ENCODE measurements at regions not wholly inside any gene's neighbourhood (a gene's known extent, or its start where the extent isn't known, plus 50 kb on each side); places are given as distances from the start of the nearest gene placed in this dataset.

DNA sequence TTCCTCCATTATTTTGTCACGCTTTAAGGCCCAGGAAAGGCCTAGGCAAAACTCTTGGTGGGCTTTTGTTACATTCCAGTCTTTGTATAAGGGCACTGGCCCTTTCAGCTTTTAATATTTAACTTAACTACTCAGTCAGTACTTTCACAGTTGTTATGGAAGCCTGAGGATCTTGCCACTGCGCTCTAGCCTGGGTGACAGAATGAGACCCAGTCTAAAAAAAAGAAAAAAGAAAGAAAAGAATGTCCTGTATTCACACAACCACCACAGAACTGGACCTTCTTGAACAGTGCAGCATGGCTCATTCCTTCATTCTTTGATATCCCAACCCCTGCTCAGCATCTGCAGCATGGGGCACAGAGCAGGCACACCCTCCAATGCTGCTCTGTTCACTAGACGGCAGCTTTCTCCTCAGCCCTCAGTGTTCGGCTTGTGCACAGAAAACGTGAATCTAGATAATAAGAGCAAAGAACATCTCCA, 59.6 kb upstream of the EPCAM start:
- H3K9me2 ChIP-seq (replicated peaks; ENCODE audit: insufficient read depth, low read length) = no peaks in the 10 kb centered on the region
- H3K4me2 ChIP-seq (ENCODE audit: low read depth, low read length, poor library complexity, severe bottlenecking) = peak overlapping the region; percentile 52
- H2AFZ ChIP-seq (ENCODE audit: low read length) = no peak overlapping the region
- no peak overlapping the region for H3K9ac ChIP-seq (ENCODE audit: low read length)
- H3K9me3 ChIP-seq (ENCODE audit: low read length) = no peaks in the 10 kb centered on the region
- H3K27ac ChIP-seq (ENCODE audit: low read length) = no peak overlapping the region
- H3K4me1 ChIP-seq (ENCODE audit: low read length) = peaks cover 21% of the 10 kb centered on the region
- no peaks in the 10 kb centered on the region for H3K27me3 ChIP-seq (ENCODE audit: low read length)
- H4K20me1 ChIP-seq (ENCODE audit: insufficient read depth, low read depth, low read length) = no peaks in the 10 kb centered on the region
- no peak for DNase-seq
- H3K79me2 ChIP-seq (ENCODE audit: low read length) = no peaks in the 10 kb centered on the region
- H3K36me3 ChIP-seq (ENCODE audit: insufficient read depth, low read length) = no peaks in the 10 kb centered on the region
- H3K4me3 ChIP-seq (ENCODE audit: low read length) = peak overlapping the region; percentile 7; the same call in 1 of the 2 replicates

DNA sequence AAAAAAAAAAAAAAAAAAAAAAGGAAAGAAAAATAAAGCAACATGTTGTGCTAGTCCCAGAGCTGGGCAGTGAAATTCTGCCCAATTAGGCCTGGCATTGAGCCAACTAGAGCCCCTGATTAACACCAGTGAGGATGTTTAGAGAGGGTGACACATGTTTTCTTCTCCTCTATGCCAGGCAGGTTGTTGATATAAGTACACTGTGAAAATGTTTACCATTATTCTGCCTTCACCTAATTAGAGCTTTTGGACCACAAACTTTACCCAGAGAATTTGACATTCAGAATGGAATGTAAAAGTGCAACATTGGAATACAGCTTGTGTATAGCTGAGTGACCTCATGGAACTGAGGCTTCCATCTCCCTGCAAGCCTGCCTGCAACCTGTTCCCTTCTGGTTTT, 62.0 kb upstream of the EPCAM start:
- no peak overlapping the region for H3K4me2 ChIP-seq (ENCODE audit: low read depth, low read length, poor library complexity, severe bottlenecking)

DNA sequence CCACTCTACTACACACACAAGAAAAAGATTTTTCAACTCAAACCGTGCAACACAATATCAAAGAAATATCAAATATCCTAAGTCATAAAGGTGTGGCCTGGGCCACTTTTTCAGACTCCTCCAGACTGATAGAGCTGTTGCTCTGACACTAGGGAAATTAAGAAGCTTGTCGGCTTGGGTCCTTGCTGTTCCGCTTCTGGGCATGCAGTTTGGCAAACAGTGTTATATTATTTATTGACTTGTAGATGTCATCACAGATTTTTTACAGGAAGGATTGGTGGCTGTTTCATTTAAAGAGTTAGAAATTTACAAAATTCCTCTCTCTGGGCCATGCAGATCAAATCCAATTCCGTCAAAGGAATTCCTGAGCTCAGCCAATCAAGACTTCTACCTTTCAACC, 64.5 kb upstream of the EPCAM start:
- no peak for DNase-seq
- H3K36me3 ChIP-seq (ENCODE audit: insufficient read depth, low read length) = no peaks in the 10 kb centered on the region
- H3K79me2 ChIP-seq (ENCODE audit: low read length) = no peaks in the 10 kb centered on the region
- H4K20me1 ChIP-seq (ENCODE audit: insufficient read depth, low read depth, low read length) = no peaks in the 10 kb centered on the region
- no peak overlapping the region for H3K4me2 ChIP-seq (ENCODE audit: low read depth, low read length, poor library complexity, severe bottlenecking)
- H3K27me3 ChIP-seq (ENCODE audit: low read length) = no peaks in the 10 kb centered on the region
- H3K9me3 ChIP-seq (ENCODE audit: low read length) = no peaks in the 10 kb centered on the region
- no peak overlapping the region for H3K27ac ChIP-seq (ENCODE audit: low read length)
- no peak overlapping the region for H3K4me3 ChIP-seq (ENCODE audit: low read length)
- no peak overlapping the region for H3K9ac ChIP-seq (ENCODE audit: low read length)
- no peaks in the 10 kb centered on the region for H3K9me2 ChIP-seq (replicated peaks; ENCODE audit: insufficient read depth, low read length)
- H2AFZ ChIP-seq (ENCODE audit: low read length) = no peak overlapping the region
- peaks cover 22% of the 10 kb centered on the region for H3K4me1 ChIP-seq (ENCODE audit: low read length)

More for the DNA sequence above, 62.0 kb upstream of the EPCAM start:
- H4K20me1 ChIP-seq (ENCODE audit: insufficient read depth, low read depth, low read length) = no peaks in the 10 kb centered on the region
- peaks cover 21% of the 10 kb centered on the region for H3K4me1 ChIP-seq (ENCODE audit: low read length)
- H2AFZ ChIP-seq (ENCODE audit: low read length) = no peak overlapping the region
- H3K36me3 ChIP-seq (ENCODE audit: insufficient read depth, low read length) = no peaks in the 10 kb centered on the region
- no peaks in the 10 kb centered on the region for H3K79me2 ChIP-seq (ENCODE audit: low read length)
- no peaks in the 10 kb centered on the region for H3K27me3 ChIP-seq (ENCODE audit: low read length)
- H3K9me2 ChIP-seq (replicated peaks; ENCODE audit: insufficient read depth, low read length) = no peaks in the 10 kb centered on the region
- no peak for DNase-seq
- H3K4me3 ChIP-seq (ENCODE audit: low read length) = no peak overlapping the region
- no peak overlapping the region for H3K9ac ChIP-seq (ENCODE audit: low read length)
- no peak overlapping the region for H3K27ac ChIP-seq (ENCODE audit: low read length)
- H3K9me3 ChIP-seq (ENCODE audit: low read length) = no peaks in the 10 kb centered on the region

- Histone ChIP-seq H3K4me2 (ENCODE audit: low read depth, low read length, poor library complexity, severe bottlenecking) (no peak overlapping the region), H3K9me2 (replicated peaks; ENCODE audit: insufficient read depth, low read length) (no peaks in the 10 kb centered on the region), H3K4me1 (ENCODE audit: low read length) (peaks cover 19% of the 10 kb centered on the region), H2AFZ (ENCODE audit: low read length) (no peak overlapping the region), H3K79me2 (ENCODE audit: low read length) (no peaks in the 10 kb centered on the region), H3K27ac (ENCODE audit: low read length) (no peak overlapping the region), H3K36me3 (ENCODE audit: insufficient read depth, low read length) (no peaks in the 10 kb centered on the region), H3K4me3 (ENCODE audit: low read length) (no peak overlapping the region), H3K9me3 (ENCODE audit: low read length) (no peaks in the 10 kb centered on the region), H3K9ac (ENCODE audit: low read length) (no peak overlapping the region), H4K20me1 (ENCODE audit: insufficient read depth, low read depth, low read length) (no peaks in the 10 kb centered on the region), H3K27me3 (ENCODE audit: low read length) (no peaks in the 10 kb centered on the region)
- no peak for DNase-seq
Observed at GRCh38 chr2:47303341-47304148, 65.6 kb upstream of the EPCAM start.

GRCh38 chr2:47302308-47302707, 66.8 kb upstream of the EPCAM start:
- Histone ChIP-seq H3K27me3 (ENCODE audit: low read length) (no peaks in the 10 kb centered on the region), H3K79me2 (ENCODE audit: low read length) (no peaks in the 10 kb centered on the region), H3K4me2 (ENCODE audit: low read depth, low read length, poor library complexity, severe bottlenecking) (no peak overlapping the region), H3K9me3 (ENCODE audit: low read length) (no peaks in the 10 kb centered on the region), H3K4me1 (ENCODE audit: low read length) (peaks cover 19% of the 10 kb centered on the region), H3K36me3 (ENCODE audit: insufficient read depth, low read length) (no peaks in the 10 kb centered on the region), H4K20me1 (ENCODE audit: insufficient read depth, low read depth, low read length) (no peaks in the 10 kb centered on the region), H3K4me3 (ENCODE audit: low read length) (no peak overlapping the region), H3K27ac (ENCODE audit: low read length) (no peak overlapping the region), H3K9ac (ENCODE audit: low read length) (no peak overlapping the region), H3K9me2 (replicated peaks; ENCODE audit: insufficient read depth, low read length) (no peaks in the 10 kb centered on the region), H2AFZ (ENCODE audit: low read length) (no peak overlapping the region)
- DNase-seq = no peak

GRCh38 chr2:47301731-47302130, 67.4 kb upstream of the EPCAM start:
- Histone ChIP-seq H3K4me2 (ENCODE audit: low read depth, low read length, poor library complexity, severe bottlenecking) (no peak overlapping the region), H3K27me3 (ENCODE audit: low read length) (no peaks in the 10 kb centered on the region), H4K20me1 (ENCODE audit: insufficient read depth, low read depth, low read length) (no peaks in the 10 kb centered on the region), H3K4me3 (ENCODE audit: low read length) (no peak overlapping the region), H3K4me1 (ENCODE audit: low read length) (peaks cover 19% of the 10 kb centered on the region), H3K9ac (ENCODE audit: low read length) (no peak overlapping the region), H3K27ac (ENCODE audit: low read length) (no peak overlapping the region), H2AFZ (ENCODE audit: low read length) (no peak overlapping the region), H3K36me3 (ENCODE audit: insufficient read depth, low read length) (no peaks in the 10 kb centered on the region), H3K9me2 (replicated peaks; ENCODE audit: insufficient read depth, low read length) (no peaks in the 10 kb centered on the region), H3K79me2 (ENCODE audit: low read length) (no peaks in the 10 kb centered on the region), H3K9me3 (ENCODE audit: low read length) (no peaks in the 10 kb centered on the region)
- DNase-seq = no peak

DNA sequence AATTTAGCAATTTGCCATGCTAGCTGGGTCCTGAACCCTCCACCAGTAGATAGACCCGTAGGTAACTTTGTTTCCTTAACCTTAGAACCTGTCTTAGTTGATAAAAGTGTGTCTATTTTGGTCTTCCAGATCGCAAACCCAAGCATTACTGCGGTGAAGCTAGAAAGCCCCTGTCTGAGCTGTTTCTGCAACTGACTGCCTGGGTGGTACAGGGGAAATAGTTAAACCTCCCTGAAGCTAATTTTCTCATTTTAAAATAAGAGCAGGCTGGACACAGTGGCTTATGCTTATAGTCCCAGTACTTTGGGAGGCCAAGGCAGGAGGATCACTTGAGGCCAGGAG, 67.9 kb upstream of the EPCAM start:
- Histone ChIP-seq H4K20me1 (ENCODE audit: insufficient read depth, low read depth, low read length) (no peaks in the 10 kb centered on the region), H2AFZ (ENCODE audit: low read length) (no peak overlapping the region), H3K27me3 (ENCODE audit: low read length) (no peaks in the 10 kb centered on the region), H3K4me2 (ENCODE audit: low read depth, low read length, poor library complexity, severe bottlenecking) (no peak overlapping the region), H3K36me3 (ENCODE audit: insufficient read depth, low read length) (no peaks in the 10 kb centered on the region), H3K27ac (ENCODE audit: low read length) (no peak overlapping the region), H3K4me1 (ENCODE audit: low read length) (peaks cover 19% of the 10 kb centered on the region), H3K9me2 (replicated peaks; ENCODE audit: insufficient read depth, low read length) (no peaks in the 10 kb centered on the region), H3K79me2 (ENCODE audit: low read length) (no peaks in the 10 kb centered on the region), H3K9me3 (ENCODE audit: low read length) (no peaks in the 10 kb centered on the region), H3K9ac (ENCODE audit: low read length) (no peak overlapping the region), H3K4me3 (ENCODE audit: low read length) (no peak overlapping the region)
- no peak for DNase-seq

DNA sequence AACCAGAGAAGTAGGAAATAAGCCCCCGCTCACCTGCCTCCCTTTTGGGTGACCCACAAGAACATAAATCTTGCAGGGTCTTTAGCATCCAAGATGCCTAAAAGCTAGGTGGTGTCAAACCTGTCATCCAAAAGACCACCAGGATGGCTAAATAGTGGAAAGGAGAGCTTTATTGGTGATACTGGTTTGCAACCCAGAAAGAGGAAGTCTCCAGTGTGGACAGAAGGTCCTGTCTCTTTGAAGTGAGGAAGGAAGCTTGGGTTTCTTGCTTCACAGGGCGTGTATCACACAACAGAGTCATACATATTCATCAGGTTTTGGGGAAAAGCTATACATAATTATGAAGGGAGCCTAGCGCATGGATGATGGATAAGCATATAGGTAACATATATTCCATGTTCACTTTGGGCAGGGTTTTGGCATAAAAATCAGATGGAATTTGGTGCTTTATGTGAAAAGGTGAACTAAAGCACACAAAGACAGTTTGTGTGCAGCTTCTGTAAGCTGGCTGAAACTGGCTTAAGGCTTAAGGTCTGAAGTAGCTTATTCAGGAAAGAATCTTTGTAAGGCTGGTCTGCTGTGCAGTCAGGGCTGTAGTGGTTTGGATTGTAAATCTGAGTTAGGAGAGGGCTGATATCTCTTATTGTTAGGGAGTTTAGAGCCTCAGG, 68.4 kb upstream of the EPCAM start:
- Histone ChIP-seq H3K4me1 (ENCODE audit: low read length) (peaks cover 19% of the 10 kb centered on the region), H3K4me2 (ENCODE audit: low read depth, low read length, poor library complexity, severe bottlenecking) (no peak overlapping the region), H4K20me1 (ENCODE audit: insufficient read depth, low read depth, low read length) (no peaks in the 10 kb centered on the region), H3K27me3 (ENCODE audit: low read length) (no peaks in the 10 kb centered on the region), H2AFZ (ENCODE audit: low read length) (no peak overlapping the region), H3K36me3 (ENCODE audit: insufficient read depth, low read length) (no peaks in the 10 kb centered on the region), H3K9ac (ENCODE audit: low read length) (no peak overlapping the region), H3K79me2 (ENCODE audit: low read length) (no peaks in the 10 kb centered on the region), H3K4me3 (ENCODE audit: low read length) (no peak overlapping the region), H3K27ac (ENCODE audit: low read length) (no peak overlapping the region), H3K9me2 (replicated peaks; ENCODE audit: insufficient read depth, low read length) (no peaks in the 10 kb centered on the region), H3K9me3 (ENCODE audit: low read length) (no peaks in the 10 kb centered on the region)
- DNase-seq = peak; percentile 69
